HG03039 (cell line): ENCODE measurements at regions not wholly inside any gene's neighbourhood (a gene's known extent, or its start where the extent isn't known, plus 50 kb on each side); places are given as distances from the start of the nearest gene placed in this dataset.

Source experiments
- ATAC-seq: cut with Tn5 transposase; IDR thresholded peaks from one replicate; pipeline ENCODE4 v1.9.1; 2021; ENCODE audit warnings: mild to moderate bottlenecking, moderate library complexity; ENCODE audit not compliant: unreplicated experiment

GRCh38 chr5:17888155-17888554, 253.9 kb downstream of the TAF11L14 start:
- ATAC-seq: no peak

- no peak for ATAC-seq
These were observed 256.2 kb downstream of the TAF11L14 start for GRCh38 chr5:17890501-17890900.

- ATAC-seq: no peak
These were observed 257.6 kb downstream of the TAF11L14 start for GRCh38 chr5:17891881-17892280.

- no peak for ATAC-seq
These were observed 258.9 kb downstream of the TAF11L14 start for GRCh38 chr5:17893026-17893635.

GRCh38 chr5:17895288-17896033, 261.2 kb downstream of the TAF11L14 start:
- no peak for ATAC-seq

- no peak for ATAC-seq
These were observed 262.3 kb downstream of the TAF11L14 start for GRCh38 chr5:17896605-17897004.

GRCh38 chr5:17897776-17898175, 263.5 kb downstream of the TAF11L14 start:
- ATAC-seq: no peak

- no peak for ATAC-seq
These were observed 264.5 kb downstream of the TAF11L14 start for GRCh38 chr5:17898766-17899165.

GRCh38 chr5:17907094-17907493, 272.8 kb downstream of the TAF11L14 start:
- ATAC-seq: no peak

- no peak for ATAC-seq
These were observed 276.1 kb downstream of the TAF11L14 start for GRCh38 chr5:17910318-17910717.

GRCh38 chr5:17912794-17913193, 278.5 kb downstream of the TAF11L14 start:
- ATAC-seq: no peak

GRCh38 chr5:17916446-17916845, 282.2 kb downstream of the TAF11L14 start:
- ATAC-seq: no peak

GRCh38 chr5:17917465-17917864, 283.2 kb downstream of the TAF11L14 start:
- ATAC-seq: no peak

- no peak for ATAC-seq
These were observed 284.3 kb downstream of the TAF11L14 start for GRCh38 chr5:17918373-17919104.

GRCh38 chr5:17925276-17925675, 291.0 kb downstream of the TAF11L14 start:
- no peak for ATAC-seq

- ATAC-seq: no peak
These were observed 294.3 kb downstream of the TAF11L14 start for GRCh38 chr5:17928581-17928981.

- ATAC-seq: no peak
These were observed 294.9 kb downstream of the TAF11L14 start for GRCh38 chr5:17929171-17929570.

- no peak for ATAC-seq
These were observed 296.1 kb downstream of the TAF11L14 start for GRCh38 chr5:17930346-17930745.

GRCh38 chr5:17944046-17944445, 309.8 kb downstream of the TAF11L14 start:
- ATAC-seq: no peak

GRCh38 chr5:17947029-17947428, 312.8 kb downstream of the TAF11L14 start:
- no peak for ATAC-seq

- no peak for ATAC-seq
These were observed 317.3 kb downstream of the TAF11L14 start for GRCh38 chr5:17951392-17952169.
